Smooth muscle cell (in vitro differentiated cells): ENCODE measurements at regions not wholly inside any gene's neighbourhood (a gene's known extent, or its start where the extent isn't known, plus 50 kb on each side); places are given as distances from the start of the nearest gene placed in this dataset.

Experiments used
- DNase-seq: peaks from one replicate; lab custom pipeline; 2025; ENCODE audit not compliant: unreplicated experiment; lab: John Stamatoyannopoulos, UW
- H2AFZ ChIP-seq: fragments of 200-600 bp; sonication (generic); 2 replicates; pipeline ENCODE4 v1.6.0; 2016; ENCODE audit warnings: antibody characterized with exemption, low read depth, mild to moderate bottlenecking
- H3F3A ChIP-seq: fragments of 200-600 bp; sonication (generic); 2 replicates; pipeline ENCODE4 v1.6.0; 2017; ENCODE audit warnings: antibody characterized with exemption, low read depth
- H3K27ac ChIP-seq: fragments of 200-600 bp; sonication (generic); 2 replicates; pipeline ENCODE4 v1.5.1; 2016; ENCODE audit warnings: low read depth, mild to moderate bottlenecking
- H3K27me3 ChIP-seq: fragments of 200-600 bp; sonication (generic); 2 replicates; pipeline ENCODE4 v1.6.1; 2016; ENCODE audit warnings: low read depth, mild to moderate bottlenecking
- H3K36me3 ChIP-seq: fragments of 200-600 bp; sonication (generic); 2 replicates; pipeline ENCODE4 v1.5.1; 2016; ENCODE audit warnings: low read depth
- H3K4me1 ChIP-seq: fragments of 200-600 bp; sonication (generic); 2 replicates; pipeline ENCODE4 v1.5.1; 2016; ENCODE audit warnings: low read depth
- H3K4me2 ChIP-seq: fragments of 200-600 bp; sonication (generic); 2 replicates; pipeline ENCODE4 v1.6.0; 2016; ENCODE audit warnings: mild to moderate bottlenecking
- H3K4me3 ChIP-seq: fragments of 200-600 bp; sonication (generic); 2 replicates; pipeline ENCODE4 v1.5.1; 2016; ENCODE audit warnings: mild to moderate bottlenecking
- H3K79me2 ChIP-seq: fragments of 200-600 bp; sonication (generic); 2 replicates; pipeline ENCODE4 v1.6.0; 2016; ENCODE audit warnings: low read depth, mild to moderate bottlenecking
- H3K9ac ChIP-seq: fragments of 200-600 bp; sonication (generic); 2 replicates; pipeline ENCODE4 v1.6.0; 2016; ENCODE audit warnings: low read depth
- H3K9me3 ChIP-seq: fragments of 200-600 bp; sonication (generic); replicated peaks from 2 replicates; pipeline ENCODE4 v1.5.1; 2016; ENCODE audit warnings: low read depth
- H4K20me1 ChIP-seq: fragments of 200-600 bp; sonication (generic); 2 replicates; pipeline ENCODE4 v1.6.0; 2016; ENCODE audit warnings: low read depth
- CTCF ChIP-seq: fragments of 200-600 bp; sonication (generic); IDR thresholded peaks from 2 replicates; pipeline ENCODE4 v1.5.1; 2017; ENCODE audit warnings: borderline replicate concordance, mild to moderate bottlenecking, antibody characterized with exemption; ENCODE audit not compliant: insufficient read depth, poor library complexity, severe bottlenecking
- WGBS: methylation state at CpG from one replicate; pipeline ENCODE4 v1.1.7; 2016; ENCODE audit warnings: low lambda C conversion rate; 5-methylcytosine and 5-hydroxymethylcytosine counted together

GRCh38 chr10:118868589-118868988 is 113.8 kb upstream of the CACUL1 start:
- Histone ChIP-seq H3K27me3 (no peaks in the 10 kb centered on the region), H3F3A (peaks cover 18% of the 10 kb centered on the region), H3K4me3 (no peak overlapping the region), H3K4me1 (peaks cover 8% of the 10 kb centered on the region), H3K36me3 (no peaks in the 10 kb centered on the region), H4K20me1 (no peaks in the 10 kb centered on the region), H3K79me2 (no peaks in the 10 kb centered on the region), H3K4me2 (no peak overlapping the region), H2AFZ (no peak overlapping the region), H3K27ac (no peak overlapping the region), H3K9ac (no peak overlapping the region), H3K9me3 (no peaks in the 10 kb centered on the region)
- WGBS: 49% methylated on average over 5 of the region's 5 CpGs
- no peak for DNase-seq
- no peak for TF ChIP-seq CTCF

- Histone ChIP-seq H3K4me2 (peak overlapping the region; percentile 53), H3K4me1 (peaks cover 8% of the 10 kb centered on the region), H3K79me2 (no peaks in the 10 kb centered on the region), H3K9me3 (no peaks in the 10 kb centered on the region), H3K27ac (peak overlapping the region; percentile 84), H4K20me1 (no peaks in the 10 kb centered on the region), H3K27me3 (no peaks in the 10 kb centered on the region), H3K4me3 (no peak overlapping the region), H3K36me3 (no peaks in the 10 kb centered on the region), H3F3A (peaks cover 21% of the 10 kb centered on the region), H2AFZ (no peak overlapping the region), H3K9ac (no peak overlapping the region)
- no peak for TF ChIP-seq CTCF
- DNase-seq: peak; percentile 23
- 13% methylated on average over 4 of the region's 4 CpGs for WGBS
These were observed 115.9 kb upstream of the CACUL1 start for GRCh38 chr10:118870467-118871243.

- 81% methylated on average over 2 of the region's 2 CpGs for WGBS
- H3F3A ChIP-seq: peaks cover 21% of the 10 kb centered on the region
- H3K9ac ChIP-seq: no peak overlapping the region
- no peak for DNase-seq
- no peaks in the 10 kb centered on the region for H3K27me3 ChIP-seq
- peaks cover 8% of the 10 kb centered on the region for H3K4me1 ChIP-seq
- H4K20me1 ChIP-seq: no peaks in the 10 kb centered on the region
- H3K4me2 ChIP-seq: peak overlapping the region; percentile 53
- H3K4me3 ChIP-seq: no peak overlapping the region
- H3K27ac ChIP-seq: peak overlapping the region; percentile 84
- H3K36me3 ChIP-seq: no peaks in the 10 kb centered on the region
- H3K9me3 ChIP-seq: no peaks in the 10 kb centered on the region
- no peak for TF ChIP-seq CTCF
- no peak overlapping the region for H2AFZ ChIP-seq
- H3K79me2 ChIP-seq: no peaks in the 10 kb centered on the region
These were observed 116.6 kb upstream of the CACUL1 start for GRCh38 chr10:118871244-118871865.
